Activated CD4-positive, alpha-beta T cell treated with anti-CD3 and anti-CD28 coated beads, Interleukin-2, Interleukin-6, amounts not matched to agents 100 ng/mL and 50 ng/mL, durations not matched to agents 16 hours and 8 hours (primary cell): ENCODE measurements at regions not wholly inside any gene's neighbourhood (a gene's known extent, or its start where the extent isn't known, plus 50 kb on each side); places are given as distances from the start of the nearest gene placed in this dataset.
"Not testable (repeated sequence)": the region's sequence is repeated elsewhere in the genome, so short reads cannot be mapped to it uniquely, and the experiment has no call there.

Experiments used
- DNase-seq: peaks from one replicate; pipeline ENCODE4 v3.0.0-alpha.2; 2020

- no peak for DNase-seq
Observed at GRCh38 chrX:77167993-77168392, 279.2 kb upstream of the FGF16 start.

DNA sequence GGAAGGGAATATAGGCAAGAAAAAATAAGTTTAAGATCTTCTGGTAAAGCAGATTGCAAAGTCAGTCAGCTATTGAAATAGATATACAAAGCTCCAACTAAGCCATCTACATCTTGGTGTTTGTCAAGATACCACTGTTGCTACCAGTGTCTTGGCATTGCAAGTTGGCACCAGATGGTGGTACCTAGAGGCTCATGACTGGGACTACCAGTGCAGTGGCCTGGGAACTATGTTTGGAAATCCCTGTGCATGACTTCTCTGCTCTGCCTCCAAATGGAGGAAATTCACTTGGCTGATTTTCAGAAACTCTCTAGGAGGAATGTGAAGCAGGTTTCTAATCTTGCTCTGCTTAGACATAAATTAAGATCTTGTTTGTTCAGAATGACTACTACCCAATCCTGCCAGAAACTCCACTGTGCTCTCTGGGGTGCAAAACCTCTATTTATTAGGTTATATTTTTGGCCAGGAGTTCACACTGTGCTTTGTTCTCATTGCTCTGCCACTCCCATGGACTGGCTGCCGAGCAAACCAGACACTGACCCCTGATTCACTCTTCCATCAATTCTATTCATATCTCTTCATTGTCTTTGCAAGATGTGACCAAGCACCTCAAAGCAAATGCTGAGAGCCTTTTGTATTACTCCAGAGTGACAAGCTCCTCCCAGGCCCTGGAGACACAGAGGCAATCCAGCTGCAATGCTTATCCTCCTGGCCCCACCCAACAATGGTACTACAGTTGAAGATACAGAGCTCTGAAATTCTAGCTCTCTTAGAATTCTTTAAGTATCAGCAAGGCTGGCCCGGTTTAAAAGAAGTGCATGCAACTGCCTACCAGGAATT lies 272.3 kb upstream of the FGF16 start:
- no peak for DNase-seq

- DNase-seq, result no peak
Observed at GRCh38 chrX:77200663-77201062, 246.5 kb upstream of the FGF16 start.

DNA sequence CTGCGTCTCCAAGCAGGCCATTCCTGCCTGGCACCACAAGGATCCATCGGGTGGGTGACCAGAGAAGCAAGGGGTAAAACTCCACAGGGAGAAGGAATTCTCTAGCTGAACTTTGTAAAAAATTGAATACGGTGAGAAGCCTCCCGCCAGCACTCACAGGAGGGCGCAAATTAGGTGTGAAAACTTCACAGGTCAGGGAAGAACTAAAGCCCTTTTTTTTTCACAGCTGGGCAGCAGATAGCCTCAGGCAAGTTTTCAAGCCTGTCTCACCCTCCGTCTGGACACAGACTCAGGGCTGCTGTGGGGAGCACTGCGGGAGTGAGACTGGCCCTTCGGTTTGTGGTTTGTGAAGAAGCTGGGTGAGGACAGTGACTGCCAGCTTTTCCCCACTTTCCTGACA lies 224.1 kb upstream of the FGF16 start:
- no peak for DNase-seq

- DNase-seq, result no peak
Observed at GRCh38 chrX:77264490-77264889, 182.7 kb upstream of the FGF16 start.

GRCh38 chrX:77275392-77275791 lies 171.8 kb upstream of the FGF16 start:
- DNase-seq, result no peak

- no peak for DNase-seq
Observed at GRCh38 chrX:77276742-77277141, 170.4 kb upstream of the FGF16 start.

- DNase-seq, result no peak
Observed at GRCh38 chrX:77277911-77278310, 169.3 kb upstream of the FGF16 start.

DNA sequence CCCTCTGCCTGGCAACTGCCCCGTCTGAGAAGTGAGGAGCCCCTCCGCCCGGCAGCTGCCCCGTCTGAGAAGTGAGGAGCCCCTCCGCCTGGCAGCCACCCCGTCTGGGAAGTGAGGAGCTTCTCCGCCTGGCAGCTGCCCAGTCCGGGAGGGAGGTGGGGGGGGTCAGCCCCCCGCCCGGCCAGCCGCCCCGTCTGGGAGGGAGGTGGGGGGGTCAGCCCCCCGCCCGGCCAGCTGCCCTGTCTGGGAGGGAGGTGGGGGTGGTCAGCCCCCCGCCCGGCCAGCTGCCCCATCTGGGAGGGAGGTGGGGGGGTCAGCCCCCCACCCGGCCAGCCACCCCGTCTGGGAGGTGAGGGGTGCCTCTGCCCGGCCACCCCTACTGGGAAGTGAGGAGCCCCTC lies 167.8 kb upstream of the FGF16 start:
- not testable (repeated sequence) for DNase-seq

DNA sequence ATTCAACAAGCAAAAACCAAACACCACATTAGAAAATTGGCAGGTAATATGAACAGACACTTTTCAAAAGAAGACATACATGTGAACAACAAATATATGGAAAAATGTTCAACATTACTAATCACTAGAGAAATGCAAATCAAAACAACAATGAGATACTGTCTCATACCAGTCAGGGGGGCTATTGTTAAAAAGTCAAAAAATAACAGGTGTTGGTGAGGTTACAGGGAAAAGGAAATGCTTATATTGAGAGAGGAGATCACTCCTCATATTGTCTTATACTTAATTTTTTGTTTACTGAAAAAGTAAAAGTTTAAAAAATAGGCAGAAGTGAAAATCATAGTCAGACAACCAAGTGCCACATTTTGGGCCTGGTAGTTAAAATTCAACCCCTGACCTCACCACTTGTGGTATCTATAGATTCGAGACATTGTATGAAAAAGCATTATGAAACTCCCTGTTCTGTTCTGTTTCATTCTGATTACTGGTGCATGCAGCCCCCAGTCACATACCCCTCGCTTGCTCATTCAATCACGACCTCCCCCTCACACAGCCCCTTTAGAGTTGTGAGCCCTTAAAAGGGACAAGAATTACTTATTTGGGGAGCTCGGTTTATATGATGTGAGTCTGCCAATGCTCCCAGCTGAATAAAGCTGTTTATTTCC lies 153.7 kb upstream of the FGF16 start:
- no peak for DNase-seq

GRCh38 chrX:77298296-77298695 lies 148.9 kb upstream of the FGF16 start:
- no peak for DNase-seq

DNA sequence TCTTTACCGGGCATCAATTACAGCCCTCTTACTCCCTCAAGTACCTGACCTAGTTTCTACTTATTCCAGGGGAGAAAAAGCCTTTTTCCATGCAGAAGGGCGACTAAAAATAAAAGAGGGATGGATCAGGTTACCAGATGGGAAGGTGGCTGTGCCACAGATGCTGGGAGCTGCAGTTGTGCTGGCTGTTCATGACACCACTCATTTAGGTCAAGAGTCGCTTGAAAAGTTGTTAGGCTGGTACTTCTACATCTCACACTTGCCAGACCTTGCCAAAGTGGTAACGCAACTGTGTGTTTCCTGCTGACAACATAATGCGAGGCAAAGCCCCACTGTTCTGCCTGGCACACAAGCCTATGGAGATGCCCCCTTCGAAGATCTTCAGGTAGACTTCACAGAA lies 148.4 kb upstream of the FGF16 start:
- no peak for DNase-seq

DNA sequence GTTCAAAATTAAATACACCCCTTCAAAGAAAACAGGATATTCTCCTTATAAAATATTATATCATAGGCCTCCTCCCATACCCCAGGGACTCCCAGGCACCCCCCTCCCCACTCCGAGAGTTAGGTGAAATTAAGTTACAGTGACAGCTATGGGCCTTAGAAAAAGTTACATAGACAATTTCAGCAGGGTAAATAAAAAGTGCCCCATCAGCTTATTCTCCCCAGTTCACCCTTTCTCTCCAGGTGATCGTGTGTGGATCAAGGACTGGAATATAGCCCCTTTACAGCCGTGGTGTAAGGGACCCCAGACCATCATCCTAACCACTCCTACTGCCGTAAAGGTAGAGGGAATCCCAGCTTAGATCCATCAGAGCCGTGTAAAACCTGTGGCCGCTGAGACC lies 147.6 kb upstream of the FGF16 start:
- no peak for DNase-seq

- no peak for DNase-seq
Observed at GRCh38 chrX:77342004-77342403, 105.2 kb upstream of the FGF16 start.

GRCh38 chrX:77346859-77347258 lies 100.3 kb upstream of the FGF16 start:
- DNase-seq, result no peak

DNA sequence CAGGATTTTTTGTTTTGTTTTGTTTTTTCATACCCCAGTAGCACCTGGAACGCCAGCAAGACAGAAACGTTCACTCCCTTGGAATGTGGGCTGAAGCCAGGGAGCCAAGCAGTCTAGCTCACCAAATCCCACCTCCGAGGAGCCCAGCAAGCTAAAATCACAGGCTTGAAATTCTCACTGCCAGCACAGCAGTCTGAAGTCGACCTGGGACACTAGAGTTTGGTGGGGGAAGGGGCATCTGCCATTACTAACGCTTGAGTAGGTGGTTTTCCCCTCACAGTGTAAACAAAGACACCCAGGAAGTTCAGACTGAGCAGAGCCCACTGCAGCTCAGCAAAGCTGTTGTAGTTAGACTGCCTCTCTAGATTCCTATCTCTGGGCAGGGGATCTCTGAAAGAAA lies 99.6 kb upstream of the FGF16 start:
- no peak for DNase-seq

- DNase-seq, result no peak
Observed at GRCh38 chrX:77389891-77390290, 57.3 kb upstream of the FGF16 start.

DNA sequence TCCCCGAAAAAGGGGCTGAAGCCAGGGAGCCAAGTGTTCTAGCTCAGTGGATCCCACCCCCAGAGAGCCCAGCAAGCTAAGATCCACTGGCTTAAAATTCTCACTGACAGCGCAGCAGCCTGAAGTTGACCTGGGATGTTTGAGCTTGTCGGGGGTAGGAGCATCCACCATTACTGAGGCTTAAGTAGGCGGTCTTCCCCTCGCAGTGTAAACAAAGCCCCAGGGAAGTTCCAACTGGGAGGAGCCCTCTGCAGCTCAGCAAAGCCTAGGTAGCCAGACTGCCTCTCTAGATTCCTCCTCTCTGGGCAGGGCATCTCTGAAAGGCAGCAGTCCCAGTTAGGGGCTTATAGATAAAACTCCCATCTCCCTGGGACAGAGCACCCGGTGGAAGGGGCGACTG lies 56.8 kb upstream of the FGF16 start:
- DNase-seq, result not testable (repeated sequence)

DNA sequence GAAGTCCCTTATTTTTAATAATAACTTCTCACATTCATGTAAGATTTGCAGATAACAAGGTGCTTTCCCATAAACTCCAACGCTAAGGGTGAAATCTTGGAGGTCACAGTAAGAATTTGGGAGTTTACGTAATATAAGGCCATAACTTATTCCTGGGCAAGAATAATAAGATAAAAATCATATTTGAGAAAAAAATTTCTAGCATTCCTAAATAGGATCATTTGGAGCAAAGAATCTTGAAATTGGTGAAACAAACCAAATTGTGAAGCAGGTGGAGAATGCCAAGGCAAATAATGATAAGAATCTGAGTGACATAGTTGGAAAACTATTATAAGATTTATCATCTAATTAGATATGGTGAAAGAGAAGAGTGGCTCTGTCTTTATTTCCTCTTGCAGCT lies 50.4 kb upstream of the FGF16 start:
- no peak for DNase-seq
